AG04449 (cell line): ENCODE measurements at regions not wholly inside any gene's neighbourhood (a gene's known extent, or its start where the extent isn't known, plus 50 kb on each side); places are given as distances from the start of the nearest gene placed in this dataset.

Experiments used
- CTCF ChIA-PET: fragments of 350-600 bp; formaldehyde crosslinking; extraction: SDS; loops from one replicate; lab custom pipeline; 2021; ENCODE audit warnings: antibody characterized with exemption; lab: Yijun Ruan, JAX
- POLR2A ChIA-PET: fragments of 400-600, 350-600 bp; formaldehyde crosslinking; extraction: SDS; loops from one replicate; lab custom pipeline; 2020; ENCODE audit warnings: antibody characterized with exemption, inconsistent platforms; lab: Yijun Ruan, JAX
- DNase-seq: peaks from one replicate; pipeline ENCODE4 v3.0.0-alpha.2; 2010; ENCODE audit warnings: low read depth, low spot score
- H3K4me3 ChIP-seq: 2 replicates; pipeline ENCODE4 v1.5.1; 2011; ENCODE audit warnings: low read depth, mild to moderate bottlenecking, control low read depth, low read length
- CTCF ChIP-seq: IDR thresholded peaks from one replicate; pipeline ENCODE4 v1.5.1; 2011; ENCODE audit warnings: mild to moderate bottlenecking, moderate library complexity, low read length, control low read depth, inconsistent platforms; ENCODE audit not compliant: insufficient read depth; ENCODE audit errors: missing control alignments

- TF ChIP-seq CTCF: no peak
- DNase-seq: no peak
- ChIA-PET POLR2A (no interaction called here), CTCF (interaction anchor here (0.7 kb wide), 1 partner anchor 62 kb away, joined by 3 read pairs; no protein-coding TSS in a partner anchor)
- no peak overlapping the region for H3K4me3 ChIP-seq
These were observed 64.1 kb upstream of the WNT11 start for GRCh38 chr11:76270389-76270788.

GRCh38 chr11:76269661-76270261 is 63.5 kb upstream of the WNT11 start:
- no peak for DNase-seq
- H3K4me3 ChIP-seq: no peak overlapping the region
- no peak for TF ChIP-seq CTCF
- POLR2A ChIA-PET: no interaction called here
- CTCF ChIA-PET: interaction anchor here (0.7 to 1.5 kb wide), 3 partner anchors 17 to 63 kb away, joined by 3 to 4 read pairs (median 4); no protein-coding TSS in a partner anchor

- H3K4me3 ChIP-seq: no peak overlapping the region
- CTCF ChIA-PET: interaction anchor here (1.3 to 1.5 kb wide), 2 partner anchors 18 to 62 kb away, joined by 4 read pairs; no protein-coding TSS in a partner anchor
- TF ChIP-seq CTCF: no peak
- POLR2A ChIA-PET: no interaction called here
- no peak for DNase-seq
These were observed 62.9 kb upstream of the WNT11 start for GRCh38 chr11:76269247-76269646.

- DNase-seq: no peak
- no peak overlapping the region for H3K4me3 ChIP-seq
- POLR2A ChIA-PET: no interaction called here
- TF ChIP-seq CTCF: no peak
- CTCF ChIA-PET: interaction anchor here (1.3 to 2.5 kb wide), 3 partner anchors 19 to 61 kb away, joined by 4 to 6 read pairs (median 4); no protein-coding TSS in a partner anchor
These were observed 62.2 kb upstream of the WNT11 start for GRCh38 chr11:76268498-76268897.

- ChIA-PET CTCF (interaction anchor here (2.5 kb wide), 1 partner anchor 33 kb away, joined by 6 read pairs; no protein-coding TSS in a partner anchor), POLR2A (no interaction called here)
- no peak for DNase-seq
- TF ChIP-seq CTCF: no peak
- H3K4me3 ChIP-seq: no peak overlapping the region
These were observed 61.3 kb upstream of the WNT11 start for GRCh38 chr11:76267556-76267955.

- no peak overlapping the region for H3K4me3 ChIP-seq
- POLR2A ChIA-PET: no interaction called here
- peak; percentile 31 for DNase-seq
- CTCF ChIA-PET: interaction anchor here (0.8 to 2.5 kb wide), 3 partner anchors 12 to 58 kb away, joined by 4 to 7 read pairs (median 6); no protein-coding TSS in a partner anchor
- no peak for TF ChIP-seq CTCF
These were observed 60.2 kb upstream of the WNT11 start for GRCh38 chr11:76266286-76267100.
